Hematopoietic multipotent progenitor cell treated with erythropoietin and hydrocortisone succinate and interleukin-3 and kit ligand, for 15 days (in vitro differentiated cells): ENCODE measurements at regions not wholly inside any gene's neighbourhood (a gene's known extent, or its start where the extent isn't known, plus 50 kb on each side); places are given as distances from the start of the nearest gene placed in this dataset.
A peak's percentile ranks its signal among the peaks of the same experiment; 100 is the strongest.

Source experiments
- DNase-seq: peaks from one replicate; pipeline ENCODE4 v3.0.0-alpha.2; 2015; ENCODE audit warnings: low spot score

DNA sequence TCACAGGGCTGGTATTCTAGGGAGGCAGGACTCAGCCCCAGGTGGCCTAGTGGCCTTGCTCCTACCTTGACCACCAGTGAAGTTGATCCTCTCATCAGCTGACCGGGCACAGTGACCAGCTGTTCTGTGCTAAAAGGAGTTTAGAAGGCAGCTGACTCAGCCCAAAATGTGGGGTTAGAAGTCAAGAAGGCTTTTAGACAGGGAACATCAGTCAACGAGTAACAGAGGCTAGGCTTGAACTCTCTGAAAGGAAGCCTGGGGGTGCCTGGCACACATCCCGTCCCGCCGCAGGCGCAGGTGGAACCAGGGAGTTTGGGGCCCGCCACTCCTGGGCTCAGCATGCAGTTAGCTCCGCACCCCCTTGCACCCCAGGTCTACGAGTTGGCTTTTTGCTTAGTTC, 114.9 kb upstream of the SLC45A1 start:
- no peak for DNase-seq

GRCh38 chr1:8202182-8202905, 115.6 kb upstream of the SLC45A1 start:
- no peak for DNase-seq

GRCh38 chr1:8201331-8201861, 116.5 kb upstream of the SLC45A1 start:
- no peak for DNase-seq

DNA sequence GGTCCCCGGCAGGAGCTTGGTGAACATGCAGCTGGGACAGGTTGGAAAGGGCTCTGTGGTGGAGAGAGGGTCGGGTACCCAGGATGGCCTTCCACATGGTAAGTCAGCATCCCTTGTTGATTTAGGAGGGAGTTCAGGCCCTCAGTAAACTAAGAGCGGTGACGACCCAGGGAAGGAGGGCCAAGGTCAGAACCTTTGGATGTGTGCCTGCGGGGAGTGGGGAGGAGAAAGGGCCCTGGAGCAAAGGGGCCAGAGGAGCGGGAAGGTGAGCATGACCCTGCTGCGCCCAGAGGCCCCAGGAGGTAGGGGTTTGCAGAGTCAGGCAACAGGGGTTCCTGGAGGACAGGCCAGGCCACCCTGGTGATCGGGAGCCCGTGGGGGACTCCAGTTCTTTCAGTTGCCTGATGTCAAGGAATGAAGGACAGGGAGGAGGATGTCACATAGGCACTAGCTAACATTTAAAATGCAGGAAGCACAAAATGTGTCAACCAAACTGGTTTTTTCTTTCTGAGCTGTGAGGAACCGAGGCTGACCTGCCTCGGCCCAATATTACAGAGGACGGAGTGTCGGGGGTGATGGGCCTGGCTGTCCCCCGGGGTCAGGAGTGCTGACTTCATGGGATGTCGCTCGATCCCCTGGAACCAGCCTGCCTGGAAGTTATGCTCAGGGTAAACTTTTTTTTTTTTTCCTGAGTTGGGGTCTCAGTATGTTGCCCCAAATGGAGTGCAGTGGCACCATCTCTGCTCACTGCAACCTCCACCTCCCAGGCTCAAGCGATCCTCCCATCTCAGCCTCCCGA, 117.4 kb upstream of the SLC45A1 start:
- DNase-seq: no peak

DNA sequence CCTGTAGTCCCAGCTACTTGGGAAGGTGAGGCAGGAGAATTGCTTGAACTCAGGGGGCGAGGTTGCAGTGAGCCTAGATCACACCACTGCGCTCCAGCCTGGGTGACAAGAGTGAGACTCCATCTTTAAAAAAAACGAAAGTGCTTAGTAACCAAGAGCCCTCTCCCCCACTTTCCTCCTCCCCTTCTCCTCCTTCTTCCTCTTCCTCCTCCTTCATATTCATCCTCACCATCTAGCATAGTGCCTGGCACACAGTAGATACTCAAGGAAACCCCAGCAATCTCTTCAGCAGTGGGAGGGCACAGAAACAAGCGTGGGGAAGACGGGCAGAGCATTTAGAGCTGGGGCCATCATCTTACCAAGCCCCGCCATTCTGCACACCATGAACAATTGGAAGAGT, 119.4 kb upstream of the SLC45A1 start:
- no peak for DNase-seq

DNA sequence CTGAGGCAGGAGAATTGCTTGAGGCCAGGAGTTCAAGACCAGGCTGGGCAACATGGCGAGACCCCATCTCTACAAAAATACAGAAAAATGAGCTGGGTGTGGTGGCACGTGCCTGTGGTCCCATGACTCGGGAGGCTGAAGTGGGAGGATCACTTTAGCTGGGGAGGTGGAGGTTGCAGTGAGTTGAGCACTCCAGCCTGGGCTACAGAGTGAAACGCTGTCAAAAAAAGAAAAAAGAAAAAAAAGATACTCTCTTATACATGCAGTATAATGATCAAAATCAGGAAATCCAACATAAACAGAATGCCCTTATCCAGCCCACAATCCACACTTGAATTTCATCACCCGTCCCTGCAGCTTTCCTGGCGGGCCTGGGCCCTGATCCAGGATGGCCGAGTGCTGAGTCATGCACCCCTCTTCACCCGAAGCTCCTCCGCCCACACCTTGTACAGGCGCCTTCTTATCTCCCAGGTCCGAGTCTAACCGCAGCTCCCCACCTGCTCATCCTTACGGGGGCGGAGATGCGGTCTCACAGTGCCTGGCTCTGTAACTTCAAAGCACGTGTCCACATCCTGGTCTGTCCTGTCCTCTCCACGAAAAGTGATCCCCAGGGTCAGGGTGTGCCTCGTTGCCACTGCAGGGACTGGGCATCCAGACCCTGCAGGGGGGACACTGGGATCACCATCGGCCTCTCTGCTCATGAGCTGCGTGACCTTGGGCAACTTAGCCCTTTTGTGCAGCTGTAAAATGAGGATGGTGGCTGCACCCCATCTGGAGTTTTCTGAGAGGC, 120.2 kb upstream of the SLC45A1 start:
- DNase-seq: peak; percentile 5

GRCh38 chr1:8194481-8195227, 123.3 kb upstream of the SLC45A1 start:
- DNase-seq: no peak

GRCh38 chr1:8193840-8194406, 124.0 kb upstream of the SLC45A1 start:
- no peak for DNase-seq

DNA sequence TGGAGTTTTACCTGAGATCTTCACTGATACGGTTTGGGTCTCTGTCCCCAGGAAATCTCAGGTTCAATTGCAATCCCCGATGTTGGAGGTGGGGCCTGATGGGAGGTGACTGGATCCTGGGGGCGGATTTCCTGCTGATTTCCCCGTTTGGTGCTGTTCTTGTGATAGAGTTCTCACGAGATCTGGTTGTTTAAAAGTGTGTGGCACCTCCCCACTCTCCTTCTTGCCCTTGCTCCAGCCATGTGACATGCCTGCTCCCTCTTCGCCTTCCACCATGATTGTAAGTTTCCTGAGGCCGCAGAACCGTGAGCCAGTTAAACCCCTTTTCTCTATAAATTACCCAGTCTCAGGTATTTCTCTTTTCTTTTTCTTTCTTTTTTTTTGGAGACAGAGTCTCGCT, 126.4 kb upstream of the SLC45A1 start:
- no peak for DNase-seq

DNA sequence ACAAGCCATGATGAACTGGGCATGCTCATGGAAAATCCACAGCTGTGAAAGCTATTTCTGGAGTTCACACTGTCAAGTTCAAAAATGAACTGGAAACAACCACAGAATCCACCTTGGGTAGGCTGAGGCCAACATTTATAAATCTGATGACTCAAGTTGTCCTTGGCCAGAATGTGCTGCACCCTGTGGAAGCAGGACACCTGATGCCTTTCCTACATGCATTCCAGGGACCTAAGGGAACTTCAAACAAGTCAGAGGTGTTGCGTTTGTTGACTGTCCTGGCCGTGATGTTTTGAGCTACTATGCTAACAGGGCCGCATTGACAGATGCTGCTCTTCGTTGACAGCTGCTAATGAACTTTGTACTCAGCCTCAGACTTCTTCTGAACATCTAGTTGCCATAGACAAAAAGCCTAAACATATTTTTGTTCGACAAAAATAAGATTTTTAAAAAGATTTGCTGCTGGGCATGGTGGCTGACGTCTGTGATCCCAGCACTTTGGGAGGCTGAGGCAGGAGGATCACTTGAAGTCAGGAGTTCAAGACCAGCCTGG, 127.9 kb upstream of the SLC45A1 start:
- DNase-seq: no peak

- DNase-seq: no peak
Observed at GRCh38 chr1:8185400-8185799, 132.5 kb upstream of the SLC45A1 start.

GRCh38 chr1:8184301-8184700, 133.6 kb upstream of the SLC45A1 start:
- no peak for DNase-seq

DNA sequence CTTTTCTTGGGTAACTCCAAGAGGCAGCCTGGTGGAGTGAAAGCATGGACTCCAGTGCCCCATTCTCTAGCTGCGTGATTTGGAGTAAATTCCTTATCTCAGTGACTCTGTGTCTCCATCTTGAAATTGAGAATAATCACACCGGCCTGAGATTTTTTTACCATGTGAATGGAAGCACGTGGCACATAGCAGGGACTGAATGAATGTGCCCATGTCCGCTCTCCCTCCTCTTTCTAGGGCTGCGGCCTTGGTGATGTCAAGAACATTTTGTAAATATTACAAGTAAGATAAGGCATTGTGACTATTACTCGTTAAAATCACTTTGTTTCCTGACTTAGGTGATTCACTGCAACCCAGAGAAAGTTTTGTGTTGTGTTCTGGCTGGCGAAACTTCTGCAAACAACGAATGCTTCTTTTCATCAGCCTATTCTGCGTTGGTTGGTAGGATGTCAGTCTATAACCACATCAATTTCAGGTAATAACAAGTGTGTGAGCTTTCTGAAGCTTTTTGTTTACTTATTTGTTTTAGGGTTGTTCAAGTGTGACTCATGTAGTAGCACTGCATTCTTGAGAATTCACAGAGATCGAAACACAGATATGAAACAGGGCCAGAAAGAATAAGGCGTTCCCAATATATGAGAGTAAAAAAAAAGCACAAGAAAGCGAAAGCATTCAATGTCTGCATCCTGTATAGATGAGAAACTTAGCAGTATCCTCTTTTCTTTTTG, 135.7 kb upstream of the SLC45A1 start:
- no peak for DNase-seq

DNA sequence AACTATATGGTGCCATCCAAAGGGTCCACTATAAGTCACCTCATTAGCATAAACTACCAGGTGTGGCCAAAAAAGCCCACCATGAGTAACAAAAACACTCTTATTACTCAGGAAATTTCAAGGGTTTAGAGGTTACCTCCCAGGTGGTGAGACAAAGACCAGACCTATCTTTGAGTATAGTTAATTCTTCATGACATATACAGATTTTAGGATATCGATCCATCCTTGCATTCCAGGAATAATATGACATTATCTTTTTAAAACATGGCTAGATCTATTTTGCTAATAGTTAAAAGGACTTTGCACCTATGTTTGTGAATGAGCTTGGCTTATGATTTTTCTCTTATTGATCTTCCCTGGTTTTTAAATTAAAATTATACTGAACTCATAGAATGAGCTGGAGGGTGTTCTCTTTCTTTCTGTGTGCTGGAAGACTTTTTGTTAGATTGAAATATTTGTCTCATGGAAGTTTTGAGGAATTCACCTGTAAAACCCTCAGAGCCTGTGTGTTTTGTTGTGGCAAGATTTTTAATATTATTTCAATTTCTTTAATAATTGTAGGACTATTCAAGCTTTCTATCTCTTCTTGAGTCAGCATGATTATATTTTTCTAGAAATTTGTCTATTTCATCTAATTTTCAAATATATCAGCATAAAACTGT, 138.7 kb upstream of the SLC45A1 start:
- DNase-seq: no peak

- no peak for DNase-seq
Observed at GRCh38 chr1:8176279-8176678, 141.6 kb upstream of the SLC45A1 start.

DNA sequence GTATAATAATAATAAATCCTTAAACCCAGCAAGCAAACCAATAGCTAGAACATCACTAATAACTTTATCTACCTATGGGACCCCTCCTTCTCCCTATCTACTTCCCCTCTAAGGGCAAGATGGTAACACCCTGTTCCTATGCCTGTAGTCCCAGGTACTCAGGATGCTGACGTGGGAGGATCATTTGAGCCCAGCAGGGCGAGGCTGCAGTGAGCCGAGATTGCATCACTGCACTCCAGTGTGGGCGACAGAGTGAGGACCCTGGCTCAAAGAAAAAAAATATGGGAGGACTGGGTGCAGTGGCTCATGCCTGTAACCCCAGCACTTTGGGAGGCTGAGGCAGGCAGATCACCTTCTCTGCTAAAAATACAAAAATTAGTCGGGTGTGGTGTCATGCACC, 143.1 kb upstream of the SLC45A1 start:
- DNase-seq: no peak

- no peak for DNase-seq
Observed at GRCh38 chr1:8171751-8172464, 145.8 kb upstream of the ERRFI1 start.

GRCh38 chr1:8170059-8170835, 144.1 kb upstream of the ERRFI1 start:
- no peak for DNase-seq
